Mammary epithelial cell (primary cell): ENCODE measurements at regions not wholly inside any gene's neighbourhood (a gene's known extent, or its start where the extent isn't known, plus 50 kb on each side); places are given as distances from the start of the nearest gene placed in this dataset.

Source experiments
- EZH2 ChIP-seq: IDR thresholded peaks from 2 replicates; pipeline ENCODE4 v1.6.1; 2012; ENCODE audit warnings: low read length, inconsistent platforms, borderline replicate concordance
- TF ChIP-seq, protein P1 (sequence below), 2 donors: IDR thresholded peaks in 1 of 2; conservative IDR thresholded peaks in 1 of 2; 2 replicates each; pipeline ENCODE4 v1.5.1; 2011 to 2012; ENCODE audit warnings: inconsistent platforms in 2 of 2, low read length in 2 of 2, mild to moderate bottlenecking in 2 of 2, control low read depth in 1 of 2, low read depth in 1 of 2; ENCODE audit not compliant: insufficient read depth in 1 of 2; ENCODE audit errors: extremely low read depth in 1 of 2

GRCh38 chr2:215615803-215616174, 179.9 kb upstream of the FN1 start:
- TF ChIP-seq, protein P1, sequence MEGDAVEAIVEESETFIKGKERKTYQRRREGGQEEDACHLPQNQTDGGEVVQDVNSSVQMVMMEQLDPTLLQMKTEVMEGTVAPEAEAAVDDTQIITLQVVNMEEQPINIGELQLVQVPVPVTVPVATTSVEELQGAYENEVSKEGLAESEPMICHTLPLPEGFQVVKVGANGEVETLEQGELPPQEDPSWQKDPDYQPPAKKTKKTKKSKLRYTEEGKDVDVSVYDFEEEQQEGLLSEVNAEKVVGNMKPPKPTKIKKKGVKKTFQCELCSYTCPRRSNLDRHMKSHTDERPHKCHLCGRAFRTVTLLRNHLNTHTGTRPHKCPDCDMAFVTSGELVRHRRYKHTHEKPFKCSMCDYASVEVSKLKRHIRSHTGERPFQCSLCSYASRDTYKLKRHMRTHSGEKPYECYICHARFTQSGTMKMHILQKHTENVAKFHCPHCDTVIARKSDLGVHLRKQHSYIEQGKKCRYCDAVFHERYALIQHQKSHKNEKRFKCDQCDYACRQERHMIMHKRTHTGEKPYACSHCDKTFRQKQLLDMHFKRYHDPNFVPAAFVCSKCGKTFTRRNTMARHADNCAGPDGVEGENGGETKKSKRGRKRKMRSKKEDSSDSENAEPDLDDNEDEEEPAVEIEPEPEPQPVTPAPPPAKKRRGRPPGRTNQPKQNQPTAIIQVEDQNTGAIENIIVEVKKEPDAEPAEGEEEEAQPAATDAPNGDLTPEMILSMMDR (conservative IDR thresholded peaks at IDR 0.05 in 1 of 2, IDR thresholded peaks at IDR 0.05 in 1 of 2; ENCODE audit: extremely low read depth in 1 of 2, insufficient read depth in 1 of 2, low read depth in 1 of 2, low read length in 2 of 2) = no peak
- TF ChIP-seq EZH2 = no peak
